GM19452 (cell line): ENCODE measurements at regions not wholly inside any gene's neighbourhood (a gene's known extent, or its start where the extent isn't known, plus 50 kb on each side); places are given as distances from the start of the nearest gene placed in this dataset.
"Not testable (repeated sequence)": the region's sequence is repeated elsewhere in the genome, so short reads cannot be mapped to it uniquely, and the experiment has no call there.

ENCODE experiments used
- ATAC-seq: cut with Tn5 transposase; IDR thresholded peaks from one replicate; pipeline ENCODE4 v1.9.1; 2021; ENCODE audit not compliant: unreplicated experiment

- ATAC-seq, result not testable (repeated sequence)
These were observed 467.2 kb downstream of the EPHA7 start for GRCh38 chr6:92952111-92952510.

GRCh38 chr6:92945799-92946198, 473.6 kb downstream of the EPHA7 start:
- ATAC-seq, result no peak

- ATAC-seq, result no peak
These were observed 475.2 kb downstream of the EPHA7 start for GRCh38 chr6:92944132-92944531.

- no peak for ATAC-seq
These were observed 476.8 kb downstream of the EPHA7 start for GRCh38 chr6:92942549-92942948.

- no peak for ATAC-seq
These were observed 484.7 kb downstream of the EPHA7 start for GRCh38 chr6:92934625-92935024.

- no peak for ATAC-seq
These were observed 489.2 kb downstream of the EPHA7 start for GRCh38 chr6:92930171-92930570.

- ATAC-seq, result no peak
These were observed 497.0 kb downstream of the EPHA7 start for GRCh38 chr6:92922216-92922806.

GRCh38 chr6:92915466-92915865, 503.9 kb downstream of the EPHA7 start:
- no peak for ATAC-seq

GRCh38 chr6:92911301-92911700, 508.1 kb downstream of the EPHA7 start:
- no peak for ATAC-seq

GRCh38 chr6:92910646-92911045, 508.7 kb downstream of the EPHA7 start:
- no peak for ATAC-seq

GRCh38 chr6:92906385-92906784, 513.0 kb downstream of the EPHA7 start:
- no peak for ATAC-seq

GRCh38 chr6:92893741-92894140, 525.6 kb downstream of the EPHA7 start:
- no peak for ATAC-seq

- no peak for ATAC-seq
These were observed 526.7 kb downstream of the EPHA7 start for GRCh38 chr6:92892626-92893170.

- ATAC-seq, result no peak
These were observed 531.0 kb downstream of the EPHA7 start for GRCh38 chr6:92888316-92888715.

- ATAC-seq, result no peak
These were observed 531.5 kb downstream of the EPHA7 start for GRCh38 chr6:92887871-92888270.

- ATAC-seq, result no peak
These were observed 539.8 kb downstream of the EPHA7 start for GRCh38 chr6:92879526-92879925.

GRCh38 chr6:92864966-92865555, 554.3 kb downstream of the EPHA7 start:
- no peak for ATAC-seq

- no peak for ATAC-seq
These were observed 569.7 kb downstream of the EPHA7 start for GRCh38 chr6:92849636-92850035.

GRCh38 chr6:92848901-92849300, 570.5 kb downstream of the EPHA7 start:
- ATAC-seq, result no peak

GRCh38 chr6:92848459-92848858, 570.9 kb downstream of the EPHA7 start:
- ATAC-seq, result no peak

- ATAC-seq, result no peak
These were observed 571.4 kb downstream of the EPHA7 start for GRCh38 chr6:92847988-92848387.

GRCh38 chr6:92840246-92840930, 579.0 kb downstream of the EPHA7 start:
- no peak for ATAC-seq
